OCI-LY7 (cell line): ENCODE measurements at regions not wholly inside any gene's neighbourhood (a gene's known extent, or its start where the extent isn't known, plus 50 kb on each side); places are given as distances from the start of the nearest gene placed in this dataset.

Source experiments
- EZH2phosphoT487 ChIP-seq: fragments of 200-600 bp; sonication (generic); IDR thresholded peaks from 2 replicates; pipeline ENCODE4 v1.6.1; 2018; ENCODE audit warnings: low read depth, borderline replicate concordance, mild to moderate bottlenecking, mixed run types, antibody characterized with exemption, low read length, moderate library complexity, mixed read lengths
- TF ChIP-seq, protein P1 (sequence below): fragments of 200-600 bp; sonication (generic); conservative IDR thresholded peaks from 2 replicates; pipeline ENCODE4 v1.5.1; 2014; ENCODE audit warnings: mild to moderate bottlenecking, antibody characterized with exemption, low read length, moderate library complexity, mixed read lengths

DNA sequence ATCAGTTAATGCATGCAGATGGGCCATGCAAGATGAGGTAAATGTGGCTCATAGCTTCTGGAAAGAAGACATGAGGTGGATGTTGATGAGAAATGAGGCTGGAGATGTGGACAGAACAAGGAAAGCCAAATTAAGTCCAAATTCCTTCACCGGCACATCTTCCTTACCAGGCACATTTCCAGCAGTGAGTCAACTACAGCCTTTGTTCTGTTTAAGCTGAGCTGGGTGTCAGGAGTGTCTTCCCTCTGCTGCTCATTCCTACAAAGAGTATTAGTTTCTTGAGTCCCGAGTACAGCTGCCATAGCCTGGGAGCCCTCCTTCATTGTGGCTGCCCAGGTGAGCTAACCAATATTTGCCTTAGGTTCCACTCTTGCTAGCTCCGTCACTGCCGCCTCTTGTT, 945.0 kb downstream of the SLC4A3 start:
- TF ChIP-seq, protein P1, sequence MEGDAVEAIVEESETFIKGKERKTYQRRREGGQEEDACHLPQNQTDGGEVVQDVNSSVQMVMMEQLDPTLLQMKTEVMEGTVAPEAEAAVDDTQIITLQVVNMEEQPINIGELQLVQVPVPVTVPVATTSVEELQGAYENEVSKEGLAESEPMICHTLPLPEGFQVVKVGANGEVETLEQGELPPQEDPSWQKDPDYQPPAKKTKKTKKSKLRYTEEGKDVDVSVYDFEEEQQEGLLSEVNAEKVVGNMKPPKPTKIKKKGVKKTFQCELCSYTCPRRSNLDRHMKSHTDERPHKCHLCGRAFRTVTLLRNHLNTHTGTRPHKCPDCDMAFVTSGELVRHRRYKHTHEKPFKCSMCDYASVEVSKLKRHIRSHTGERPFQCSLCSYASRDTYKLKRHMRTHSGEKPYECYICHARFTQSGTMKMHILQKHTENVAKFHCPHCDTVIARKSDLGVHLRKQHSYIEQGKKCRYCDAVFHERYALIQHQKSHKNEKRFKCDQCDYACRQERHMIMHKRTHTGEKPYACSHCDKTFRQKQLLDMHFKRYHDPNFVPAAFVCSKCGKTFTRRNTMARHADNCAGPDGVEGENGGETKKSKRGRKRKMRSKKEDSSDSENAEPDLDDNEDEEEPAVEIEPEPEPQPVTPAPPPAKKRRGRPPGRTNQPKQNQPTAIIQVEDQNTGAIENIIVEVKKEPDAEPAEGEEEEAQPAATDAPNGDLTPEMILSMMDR, result no peak
- no peak for TF ChIP-seq EZH2phosphoT487
